Type B pancreatic cell (in vitro differentiated cells): ENCODE measurements at regions not wholly inside any gene's neighbourhood (a gene's known extent, or its start where the extent isn't known, plus 50 kb on each side); places are given as distances from the start of the nearest gene placed in this dataset.
"Not testable (repeated sequence)": the region's sequence is repeated elsewhere in the genome, so short reads cannot be mapped to it uniquely, and the experiment has no call there.

ENCODE experiments used
- DNase-seq: peaks from one replicate; pipeline ENCODE4 v3.0.0; 2021; ENCODE audit warnings: mixed read lengths; ENCODE audit not compliant: unreplicated experiment; ENCODE audit errors: extremely low spot score
- H3K27ac Mint-ChIP-seq: 2 replicates; pipeline ENCODE4 v1.8.0; 2021; ENCODE audit warnings: mild to moderate bottlenecking, mixed read lengths
- H3K27me3 Mint-ChIP-seq: 2 replicates; pipeline ENCODE4 v1.8.0; 2021; ENCODE audit warnings: mixed read lengths
- H3K36me3 Mint-ChIP-seq: 2 replicates; pipeline ENCODE4 v1.8.0; 2021; ENCODE audit warnings: mixed read lengths
- H3K4me1 Mint-ChIP-seq: one replicate; pipeline ENCODE4 v1.8.0; 2021; ENCODE audit warnings: mixed read lengths; ENCODE audit not compliant: unreplicated experiment
- H3K4me3 Mint-ChIP-seq: 2 replicates; pipeline ENCODE4 v1.8.0; 2021; ENCODE audit warnings: mild to moderate bottlenecking, mixed read lengths
- H3K9me3 Mint-ChIP-seq: 2 replicates; pipeline ENCODE4 v1.8.0; 2021; ENCODE audit warnings: mixed read lengths
- CTCF ChIP-seq: fragments of 200-600 bp; sonication (generic); conservative IDR thresholded peaks from 2 replicates; pipeline ENCODE4 v1.5.0; 2021; ENCODE audit warnings: antibody characterized with exemption, mild to moderate bottlenecking

- H3K4me3 Mint-ChIP-seq: no peak overlapping the region
- no peaks in the 10 kb centered on the region for H3K9me3 Mint-ChIP-seq
- no peaks in the 10 kb centered on the region for H3K27me3 Mint-ChIP-seq
- H3K36me3 Mint-ChIP-seq: no peaks in the 10 kb centered on the region
- no peak for DNase-seq
- TF ChIP-seq CTCF: no peak
- H3K4me1 Mint-ChIP-seq: no peaks in the 10 kb centered on the region
- H3K27ac Mint-ChIP-seq: no peak overlapping the region
Observed at GRCh38 chr6:165167311-165167710, 142.1 kb downstream of the C6orf118 start.

DNA sequence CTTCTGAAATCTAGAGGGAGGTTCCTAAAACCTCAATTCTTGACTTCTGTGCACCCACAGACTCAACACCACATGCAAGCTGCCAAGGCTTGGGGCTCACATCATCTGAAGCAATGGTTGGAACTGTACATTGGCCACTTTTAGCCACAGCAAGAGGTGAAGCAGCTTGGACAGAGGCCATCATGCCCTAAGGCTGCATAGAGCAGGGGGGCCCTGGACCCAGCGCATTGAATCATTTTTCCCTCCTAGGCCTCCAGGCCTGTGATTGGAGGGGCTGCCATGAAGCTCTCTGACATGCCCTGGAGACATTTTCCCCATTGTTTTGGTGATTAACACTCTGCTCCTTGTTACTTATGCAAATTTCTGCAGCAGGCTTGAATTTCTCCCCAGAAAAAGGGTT is 145.9 kb downstream of the C6orf118 start:
- Mint-ChIP-seq H3K4me1 (no peaks in the 10 kb centered on the region), H3K4me3 (no peak overlapping the region)

GRCh38 chr6:165159460-165159859 is 149.9 kb downstream of the C6orf118 start:
- H3K36me3 Mint-ChIP-seq: no peaks in the 10 kb centered on the region
- no peak for DNase-seq
- no peaks in the 10 kb centered on the region for H3K4me1 Mint-ChIP-seq
- no peak overlapping the region for H3K4me3 Mint-ChIP-seq
- H3K27me3 Mint-ChIP-seq: no peaks in the 10 kb centered on the region
- H3K27ac Mint-ChIP-seq: no peak overlapping the region
- TF ChIP-seq CTCF: no peak
- H3K9me3 Mint-ChIP-seq: no peaks in the 10 kb centered on the region

More for the DNA sequence above, 145.9 kb downstream of the C6orf118 start:
- DNase-seq: no peak
- H3K27ac Mint-ChIP-seq: no peak overlapping the region
- no peaks in the 10 kb centered on the region for H3K9me3 Mint-ChIP-seq
- no peak for TF ChIP-seq CTCF
- no peaks in the 10 kb centered on the region for H3K27me3 Mint-ChIP-seq
- H3K36me3 Mint-ChIP-seq: no peaks in the 10 kb centered on the region

DNA sequence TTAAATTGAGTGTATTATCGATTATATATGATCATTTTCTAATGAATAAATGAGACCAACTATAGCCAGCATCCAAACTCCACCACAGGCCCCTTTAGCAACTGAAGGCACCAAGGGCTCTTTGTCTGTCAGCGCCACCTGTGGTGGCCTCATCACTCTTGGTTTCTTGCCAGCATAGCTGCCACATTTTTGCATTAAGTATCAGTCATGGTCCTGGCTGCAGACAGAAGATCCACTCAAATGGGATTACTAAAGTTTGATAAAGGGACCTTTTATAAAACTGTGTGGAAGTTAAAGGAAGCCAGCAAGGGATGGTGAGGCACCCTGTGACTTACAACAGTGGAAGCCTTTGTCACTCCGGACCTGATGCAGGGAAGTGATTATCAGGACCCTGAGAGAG is 162.9 kb downstream of the C6orf118 start:
- DNase-seq: no peak
- no peaks in the 10 kb centered on the region for H3K9me3 Mint-ChIP-seq
- H3K4me1 Mint-ChIP-seq: no peaks in the 10 kb centered on the region
- H3K36me3 Mint-ChIP-seq: no peaks in the 10 kb centered on the region
- H3K4me3 Mint-ChIP-seq: no peak overlapping the region
- H3K27me3 Mint-ChIP-seq: no peaks in the 10 kb centered on the region
- no peak for TF ChIP-seq CTCF
- no peak overlapping the region for H3K27ac Mint-ChIP-seq

DNA sequence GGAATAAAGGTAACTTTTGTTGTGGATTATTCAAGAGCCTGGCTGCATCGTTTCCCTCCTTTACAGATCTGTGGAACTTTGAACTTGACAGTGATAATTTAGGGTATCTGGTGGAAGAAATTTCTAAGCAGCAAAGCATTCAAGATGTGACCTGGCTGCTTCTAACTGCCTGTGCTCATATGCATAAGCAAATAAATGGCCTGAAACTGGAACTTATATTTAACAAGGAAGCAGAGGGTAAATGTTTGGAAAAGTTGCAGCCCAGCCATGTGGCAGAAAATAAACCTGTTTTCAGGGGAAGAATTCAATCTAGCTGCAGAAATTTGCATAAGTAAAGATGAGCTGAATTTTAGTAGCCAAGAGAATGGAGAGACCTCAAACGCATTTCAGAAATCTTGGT is 173.5 kb downstream of the C6orf118 start:
- Mint-ChIP-seq H3K27ac (no peak overlapping the region), H3K27me3 (no peaks in the 10 kb centered on the region), H3K4me1 (no peaks in the 10 kb centered on the region), H3K4me3 (no peak overlapping the region), H3K36me3 (no peaks in the 10 kb centered on the region), H3K9me3 (peaks cover 8% of the 10 kb centered on the region)
- no peak for DNase-seq
- TF ChIP-seq CTCF: no peak

- TF ChIP-seq CTCF: no peak
- no peaks in the 10 kb centered on the region for H3K36me3 Mint-ChIP-seq
Observed at GRCh38 chr6:165129086-165129485, 180.3 kb downstream of the C6orf118 start.

GRCh38 chr6:165127743-165128142 is 181.7 kb downstream of the C6orf118 start:
- not testable (repeated sequence) for H3K4me1 Mint-ChIP-seq, H3K27me3 Mint-ChIP-seq, H3K27ac Mint-ChIP-seq, DNase-seq, H3K4me3 Mint-ChIP-seq, H3K36me3 Mint-ChIP-seq, H3K9me3 Mint-ChIP-seq

More at GRCh38 chr6:165129086-165129485, 180.3 kb downstream of the C6orf118 start:
- no peak overlapping the region for H3K27ac Mint-ChIP-seq
- no peaks in the 10 kb centered on the region for H3K4me1 Mint-ChIP-seq
- no peak for DNase-seq
- no peak overlapping the region for H3K4me3 Mint-ChIP-seq
- no peaks in the 10 kb centered on the region for H3K9me3 Mint-ChIP-seq
- H3K27me3 Mint-ChIP-seq: peaks cover 5% of the 10 kb centered on the region

DNA sequence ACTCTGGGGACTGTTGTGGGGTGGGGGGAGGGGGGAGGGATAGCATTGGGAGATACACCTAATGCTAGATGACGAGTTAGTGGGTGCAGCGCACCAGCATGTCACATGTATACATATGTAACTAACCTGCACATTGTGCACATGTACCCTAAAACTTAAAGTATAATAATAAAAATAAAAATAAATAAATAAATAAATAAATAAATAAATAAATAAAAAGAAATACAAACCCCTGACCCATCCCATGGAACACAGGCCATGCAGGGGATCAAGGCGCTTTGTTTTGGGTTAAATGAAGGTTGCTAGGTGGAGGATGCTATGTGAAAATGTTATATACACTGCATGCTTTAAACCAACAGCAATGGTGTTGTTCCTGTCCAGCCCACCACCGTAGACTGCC is 184.7 kb downstream of the C6orf118 start:
- H3K4me3 Mint-ChIP-seq, DNase-seq, H3K4me1 Mint-ChIP-seq, H3K27me3 Mint-ChIP-seq, H3K36me3 Mint-ChIP-seq, H3K9me3 Mint-ChIP-seq, H3K27ac Mint-ChIP-seq: not testable (repeated sequence)
